ENCODE measurements at regions not wholly inside any gene's neighbourhood (a gene's known extent, or its start where the extent isn't known, plus 50 kb on each side); places are given as distances from the start of the nearest gene placed in this dataset.

- intact Hi-C loops (cut with DNase I), result no loop called here
- H3K27me3 ChIP-seq, result no peaks in the 10 kb centered on the region
- no peak for DNase-seq
- no peaks in the 10 kb centered on the region for H3K4me1 ChIP-seq (replicated peaks in 1 of 2)
- TF ChIP-seq POLR2A (IDR thresholded peaks at IDR 0.05), result no peak
- TF ChIP-seq CTCF (IDR thresholded peaks at IDR 0.05), result no peak
- H3K36me3 ChIP-seq (replicated peaks in 1 of 2), result no peaks in the 10 kb centered on the region
- no peaks in the 10 kb centered on the region for H3K9me3 ChIP-seq (replicated peaks in 1 of 3)
- H3K27ac ChIP-seq, result no peak overlapping the region
- WGBS, 4 donors, result 61 to 71% (median 65%) methylated on average over 8 of the region's 8 CpGs
- no peak overlapping the region for H3K4me3 ChIP-seq
These were observed 1412.6 kb downstream of the ZPLD1 start for GRCh38 chr3:103847081-103848062.

DNA sequence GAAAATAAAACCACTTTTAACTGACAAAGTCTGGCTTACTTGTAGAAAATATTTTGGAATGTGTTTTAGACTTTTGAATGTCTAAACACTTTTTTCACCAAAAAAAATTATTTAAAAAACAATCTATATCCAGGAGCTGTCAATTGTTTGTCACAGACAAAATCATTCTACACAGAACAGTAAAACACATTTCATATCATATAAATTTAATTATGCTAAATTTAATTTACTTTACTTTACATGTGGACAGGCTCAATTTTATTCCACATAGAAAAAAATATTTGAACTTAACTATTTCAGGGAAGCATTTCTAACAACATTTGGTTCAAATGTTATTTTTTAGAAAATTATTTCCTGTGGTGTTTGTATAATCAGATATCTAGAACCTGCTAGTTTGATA lies 1417.0 kb downstream of the ZPLD1 start:
- peaks cover 0 to 7% (median 0%) of the 10 kb centered on the region in 3 donors for H3K9me3 ChIP-seq (replicated peaks in 1 of 3)
- no peak overlapping the region for H3K4me3 ChIP-seq
- TF ChIP-seq CTCF (IDR thresholded peaks at IDR 0.05) (no peak), POLR2A (IDR thresholded peaks at IDR 0.05) (no peak)
- no peaks in the 10 kb centered on the region for H3K4me1 ChIP-seq (replicated peaks in 1 of 2)
- H3K27me3 ChIP-seq, result no peaks in the 10 kb centered on the region
- H3K27ac ChIP-seq, result no peak overlapping the region
- H3K36me3 ChIP-seq (replicated peaks in 1 of 2), result no peaks in the 10 kb centered on the region
- intact Hi-C loops (cut with DNase I), result no loop called here
- no peak for DNase-seq

- no peaks in the 10 kb centered on the region for H3K4me1 ChIP-seq (replicated peaks in 1 of 2)
- TF ChIP-seq CTCF (IDR thresholded peaks at IDR 0.05) (no peak), POLR2A (IDR thresholded peaks at IDR 0.05) (no peak)
- DNase-seq, result no peak
- no peaks in the 10 kb centered on the region for H3K9me3 ChIP-seq (replicated peaks in 1 of 3)
- no peak overlapping the region for H3K4me3 ChIP-seq
- no peak overlapping the region for H3K27ac ChIP-seq
- H3K36me3 ChIP-seq (replicated peaks in 1 of 2), result no peaks in the 10 kb centered on the region
- intact Hi-C loops (cut with DNase I), result no loop called here
- no peaks in the 10 kb centered on the region for H3K27me3 ChIP-seq
These were observed 1427.6 kb downstream of the ZPLD1 start for GRCh38 chr3:103862415-103862814.

- intact Hi-C loops (cut with DNase I), result no loop called here
- H3K27me3 ChIP-seq, result no peaks in the 10 kb centered on the region
- TF ChIP-seq CTCF (IDR thresholded peaks at IDR 0.05) (no peak), POLR2A (IDR thresholded peaks at IDR 0.05) (no peak)
- H3K27ac ChIP-seq, result no peak overlapping the region
- no peaks in the 10 kb centered on the region for H3K4me1 ChIP-seq (replicated peaks in 1 of 2)
- no peaks in the 10 kb centered on the region for H3K36me3 ChIP-seq (replicated peaks in 1 of 2)
- no peak for DNase-seq
- no peaks in the 10 kb centered on the region for H3K9me3 ChIP-seq (replicated peaks in 1 of 3)
- 73 to 91% (median 82%) methylated on average over 3 of the region's 3 CpGs for WGBS, 4 donors
- H3K4me3 ChIP-seq, result no peak overlapping the region
These were observed 1428.6 kb downstream of the ZPLD1 start for GRCh38 chr3:103863381-103863780.
